ENCODE measurements at regions not wholly inside any gene's neighbourhood (a gene's known extent, or its start where the extent isn't known, plus 50 kb on each side); places are given as distances from the start of the nearest gene placed in this dataset.

DNA sequence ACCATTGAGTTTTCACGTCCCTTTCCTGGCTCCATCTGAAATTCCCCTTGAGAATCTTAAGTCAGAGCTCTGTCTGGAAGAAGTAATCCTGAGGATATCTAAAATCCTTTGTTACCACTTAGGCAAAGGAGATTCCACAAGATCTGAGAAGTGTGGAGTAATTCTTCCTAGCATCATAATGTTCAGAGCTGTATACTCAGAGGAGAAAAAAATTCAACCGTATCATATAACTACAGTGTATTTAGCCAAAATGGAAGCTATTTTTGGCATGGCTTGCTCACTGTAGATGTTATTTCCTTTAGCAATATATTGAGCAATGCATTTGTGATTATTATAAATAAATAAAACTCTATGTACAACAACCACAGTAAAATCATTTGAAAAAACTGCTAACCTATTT, 1858.4 kb downstream of the EFNA5 start:
- no peak for DNase-seq (ENCODE audit: low spot score)

DNA sequence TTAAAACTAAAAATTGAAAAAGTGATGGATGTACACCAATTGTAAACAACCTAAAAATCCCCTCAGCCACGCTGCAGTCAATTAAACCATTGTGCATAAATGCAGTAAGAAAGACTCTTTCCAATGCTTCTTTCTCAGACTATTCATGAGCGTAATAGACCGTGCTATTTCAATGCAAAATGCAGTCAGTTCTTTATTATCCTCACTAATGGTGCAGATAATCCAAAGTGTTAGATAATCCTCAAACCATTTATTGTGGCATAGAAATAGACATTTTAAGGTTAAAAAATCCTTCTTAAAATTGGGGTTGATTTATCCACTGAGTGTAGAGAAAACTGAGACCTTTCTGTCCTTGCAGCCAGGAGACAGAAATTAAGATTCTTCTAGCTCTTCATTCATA, 1862.8 kb downstream of the EFNA5 start:
- DNase-seq (ENCODE audit: low spot score) = no peak

DNA sequence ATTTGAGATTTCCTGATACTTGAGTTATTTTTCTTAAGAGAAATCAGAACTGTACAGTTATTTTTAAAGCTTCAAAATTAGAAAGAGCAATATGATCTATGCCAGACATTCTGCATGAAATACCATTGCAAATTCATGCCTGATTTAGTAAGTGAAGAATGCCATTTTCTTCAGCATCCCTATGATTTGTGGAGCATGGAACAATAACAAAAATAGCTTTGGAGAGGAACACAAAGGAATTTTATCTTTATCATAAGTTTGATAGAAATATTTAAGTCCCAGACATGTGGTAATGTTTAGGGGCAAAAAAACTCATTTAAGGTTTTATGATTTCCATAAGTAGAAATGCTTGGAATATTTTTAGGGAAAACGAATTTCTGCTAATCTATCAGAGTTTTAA, 1863.4 kb downstream of the EFNA5 start:
- DNase-seq (ENCODE audit: low spot score) = no peak

DNA sequence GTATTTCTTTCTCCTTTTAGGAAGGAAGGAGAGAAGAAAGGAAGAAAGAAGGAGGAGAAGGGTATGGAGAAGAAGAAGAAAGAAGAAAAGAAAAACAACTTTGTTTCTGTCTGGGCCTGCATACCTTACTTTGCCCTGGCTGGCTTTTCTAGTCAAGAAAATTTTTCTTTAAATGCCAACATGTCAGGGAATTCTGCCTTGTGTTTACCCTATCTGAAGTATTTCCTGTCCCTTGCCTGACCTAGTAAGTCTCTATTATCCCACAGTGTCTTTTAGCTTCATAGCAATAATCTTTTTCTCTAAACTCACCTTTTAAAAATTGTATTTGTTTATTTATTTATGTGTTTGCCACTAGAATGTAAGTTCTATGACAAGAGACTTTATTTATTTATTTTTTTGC, 1864.1 kb downstream of the EFNA5 start:
- DNase-seq (ENCODE audit: low spot score) = no peak

DNA sequence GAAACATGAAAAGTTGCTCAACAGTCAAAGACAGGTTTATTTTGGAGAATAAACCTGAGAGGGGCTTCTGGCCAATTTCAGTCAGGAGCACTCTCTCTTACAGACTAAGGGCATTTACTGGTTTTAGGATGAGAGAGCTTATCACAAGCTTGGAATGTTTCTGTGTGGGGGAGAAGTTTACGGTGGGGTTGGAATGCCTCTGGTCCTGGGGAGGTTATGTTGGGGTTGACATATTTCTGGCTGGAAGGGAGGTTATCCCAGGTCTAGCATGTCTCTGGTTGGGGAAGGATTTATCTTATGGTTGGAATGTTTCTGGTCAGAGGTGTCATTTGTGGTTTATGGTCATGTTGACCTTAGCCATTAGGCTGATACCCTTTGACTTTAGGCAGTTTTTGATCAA, 1867.3 kb downstream of the EFNA5 start:
- no peak for DNase-seq (ENCODE audit: low spot score)

DNA sequence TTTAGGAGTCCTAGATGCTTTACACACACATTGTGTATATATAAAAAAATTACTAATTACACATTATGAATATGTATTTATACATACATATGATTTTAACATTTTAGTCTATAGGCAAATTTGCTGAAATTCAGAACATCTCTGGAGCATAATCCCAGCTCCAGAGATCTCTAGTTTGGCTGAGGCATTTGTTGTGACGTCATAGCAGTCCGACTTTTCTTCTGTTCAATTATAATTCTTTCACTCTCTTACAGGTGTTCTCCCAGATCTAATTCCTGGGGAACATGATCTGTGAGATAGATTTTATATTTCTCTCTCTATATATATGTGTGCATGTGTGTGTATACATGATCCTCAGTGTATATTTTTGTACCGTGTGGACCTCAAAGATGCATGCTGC, 1876.2 kb downstream of the EFNA5 start:
- no peak for DNase-seq (ENCODE audit: low spot score)

DNA sequence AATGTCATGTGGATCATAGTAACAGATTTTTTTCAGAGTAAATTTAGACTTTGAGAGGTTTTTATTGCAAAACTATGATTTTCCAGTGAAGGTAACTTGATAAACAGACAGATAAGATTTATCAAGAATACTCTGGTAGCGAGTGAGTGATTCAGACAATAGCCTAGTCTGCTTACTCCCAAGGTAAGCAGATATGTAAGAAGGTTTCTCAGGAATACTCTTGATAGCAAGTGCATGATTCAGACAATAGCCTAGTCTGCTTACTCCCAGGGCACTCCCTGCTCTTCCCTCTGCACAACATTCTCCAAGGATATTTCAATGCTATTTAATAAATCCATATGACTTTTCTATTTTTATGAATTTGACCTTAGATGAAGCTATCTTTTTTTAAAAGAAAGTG, 1881.5 kb downstream of the EFNA5 start:
- DNase-seq (ENCODE audit: low spot score) = no peak

DNA sequence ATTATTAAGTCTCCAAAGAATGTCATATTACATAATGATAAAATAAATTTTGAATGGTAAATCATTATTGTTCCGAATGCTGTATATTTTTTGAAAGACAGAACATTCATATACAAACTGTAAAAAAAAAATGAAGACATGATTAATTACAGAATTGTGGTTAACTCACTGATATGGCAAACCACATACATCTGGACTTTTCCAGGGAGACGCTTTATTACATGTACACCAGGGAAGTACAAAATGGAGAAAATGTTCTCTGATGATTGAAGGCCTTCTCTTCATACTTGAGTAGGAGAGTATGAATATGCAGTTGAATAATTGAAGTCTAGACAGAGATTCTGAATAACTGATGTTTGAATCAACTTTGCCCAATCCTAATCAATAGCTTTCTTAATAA, 1886.9 kb downstream of the EFNA5 start:
- DNase-seq (ENCODE audit: low spot score) = no peak

DNA sequence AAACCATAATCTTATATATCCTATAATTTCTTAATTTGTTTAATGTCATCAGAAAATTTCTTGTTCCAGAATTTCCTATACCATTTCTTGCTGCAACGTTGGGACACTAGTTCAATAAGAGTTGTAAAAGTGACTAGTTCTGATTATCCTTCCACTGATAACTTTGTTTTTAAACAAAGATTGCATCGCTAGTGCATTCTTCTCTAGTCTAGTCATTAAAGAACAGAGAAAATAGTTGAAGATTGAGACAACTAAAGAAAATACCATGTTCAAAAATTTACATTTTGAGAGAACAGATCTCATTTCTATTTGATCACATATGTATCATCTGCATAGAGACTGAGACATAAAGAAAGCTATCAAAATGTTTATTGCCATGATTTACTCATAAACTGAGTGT, 1888.2 kb downstream of the EFNA5 start:
- DNase-seq (ENCODE audit: low spot score) = no peak

DNA sequence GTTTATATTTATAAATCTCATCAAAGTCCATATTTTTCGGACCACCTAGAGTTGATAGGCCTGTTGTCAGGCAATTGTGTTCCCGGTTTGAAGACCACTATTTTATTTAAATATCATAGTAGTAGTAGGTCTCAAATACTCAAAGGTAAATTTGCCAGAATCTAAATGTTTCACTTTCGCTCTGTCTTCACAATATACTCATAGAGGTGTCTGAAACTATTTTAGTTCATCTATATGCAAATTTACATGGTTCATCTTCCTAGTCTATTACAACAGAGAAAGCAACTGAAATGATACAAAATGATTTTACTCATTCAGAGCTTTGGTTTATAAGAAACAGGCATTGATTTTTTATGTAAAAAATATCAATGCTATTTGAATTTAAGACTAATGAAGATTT, 1897.5 kb downstream of the EFNA5 start:
- DNase-seq (ENCODE audit: low spot score) = no peak

DNA sequence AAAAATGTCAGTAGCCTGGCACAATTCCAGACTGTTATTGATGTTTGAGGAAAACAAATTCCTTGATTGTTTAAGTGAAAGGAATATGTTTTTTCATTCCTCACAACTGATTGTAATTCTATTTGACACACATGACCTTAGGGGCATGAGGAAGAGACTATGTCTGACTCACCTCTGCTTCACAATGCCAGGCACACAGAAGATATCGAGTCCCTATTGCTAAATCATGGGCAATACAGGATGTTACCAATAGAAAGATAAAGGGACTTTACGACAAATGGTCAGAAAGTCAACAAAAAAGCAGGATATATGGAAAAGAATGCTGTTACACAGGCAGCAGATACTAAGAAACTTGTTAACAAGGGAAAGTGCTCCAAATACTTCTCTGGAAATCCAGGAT, 1903.5 kb downstream of the EFNA5 start:
- no peak for DNase-seq (ENCODE audit: low spot score)

DNA sequence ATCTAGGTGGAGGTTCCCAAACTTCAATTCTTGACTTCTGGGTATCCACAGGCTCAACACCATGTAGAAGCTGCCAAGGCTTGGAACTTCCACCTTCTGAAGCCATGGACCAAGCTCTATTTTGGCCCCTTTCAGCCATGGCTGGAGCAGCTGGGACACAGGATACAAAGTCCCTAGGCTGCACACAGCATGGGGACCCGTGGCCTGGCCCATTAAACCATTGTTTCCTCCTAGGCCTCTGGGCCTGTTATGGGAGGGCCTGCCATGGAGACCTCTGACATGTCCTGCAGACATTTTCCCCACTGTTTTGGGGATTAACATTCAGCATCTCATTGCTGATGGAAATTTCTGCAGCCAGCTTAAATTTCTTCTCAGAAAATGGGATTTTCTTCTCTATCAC, 1908.0 kb downstream of the EFNA5 start:
- no peak for DNase-seq (ENCODE audit: low spot score)

DNA sequence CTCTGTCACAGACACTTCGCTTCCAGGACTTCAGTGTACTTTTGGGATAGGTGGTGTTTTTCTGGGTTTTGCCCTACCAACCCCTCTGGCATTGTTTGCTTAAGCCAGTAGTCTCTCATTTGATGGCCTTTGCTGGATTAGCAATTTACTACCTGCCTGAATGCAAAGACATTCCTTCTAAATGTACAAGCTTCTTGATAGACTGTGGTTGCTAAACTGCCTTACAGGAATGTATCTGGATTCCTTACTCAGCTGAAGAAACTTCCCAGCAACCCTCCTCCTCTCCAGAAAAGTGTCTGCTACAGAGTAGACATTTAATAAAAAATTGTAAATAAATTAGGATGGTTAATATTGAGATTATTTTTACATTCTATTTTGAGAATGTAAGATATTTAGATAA, 1916.7 kb downstream of the EFNA5 start:
- no peak for DNase-seq (ENCODE audit: low spot score)

DNA sequence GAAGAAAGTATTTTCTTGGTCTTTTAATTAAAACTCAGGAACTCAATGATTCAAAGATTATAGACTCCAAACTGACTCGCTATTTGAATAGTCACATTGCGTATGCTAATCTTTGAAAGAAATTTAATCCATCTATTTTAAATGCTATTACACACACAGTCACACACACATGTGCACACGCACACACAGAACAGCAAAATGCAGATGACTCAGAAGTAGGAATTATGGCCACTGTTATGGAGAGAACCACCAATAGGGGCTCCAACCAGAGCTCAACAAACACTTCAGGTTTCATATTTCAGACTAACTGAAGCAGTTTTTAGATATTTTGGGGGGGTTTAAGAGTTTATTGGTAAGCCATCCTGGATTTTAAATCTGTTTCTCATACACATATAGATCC, 1917.9 kb downstream of the EFNA5 start:
- DNase-seq (ENCODE audit: low spot score) = no peak

DNA sequence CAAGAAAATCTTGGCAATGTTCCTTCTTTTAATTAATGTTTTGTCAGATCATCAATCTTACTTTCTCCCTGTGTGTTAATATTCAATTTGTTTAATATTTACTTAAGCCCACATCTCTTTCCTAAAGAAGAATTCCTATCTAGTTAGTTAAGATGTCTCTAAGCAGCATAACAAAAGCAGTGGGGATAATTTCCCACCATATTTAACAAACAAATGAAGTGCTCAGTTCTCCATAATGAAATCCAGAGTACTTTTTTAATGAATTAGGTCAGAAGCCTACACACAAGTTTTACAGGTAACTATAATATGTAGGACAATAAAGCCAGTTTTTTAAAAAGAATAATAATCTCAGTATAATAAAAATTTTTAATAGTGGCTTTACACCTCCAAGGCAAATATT, 1918.8 kb downstream of the EFNA5 start:
- no peak for DNase-seq (ENCODE audit: low spot score)

DNA sequence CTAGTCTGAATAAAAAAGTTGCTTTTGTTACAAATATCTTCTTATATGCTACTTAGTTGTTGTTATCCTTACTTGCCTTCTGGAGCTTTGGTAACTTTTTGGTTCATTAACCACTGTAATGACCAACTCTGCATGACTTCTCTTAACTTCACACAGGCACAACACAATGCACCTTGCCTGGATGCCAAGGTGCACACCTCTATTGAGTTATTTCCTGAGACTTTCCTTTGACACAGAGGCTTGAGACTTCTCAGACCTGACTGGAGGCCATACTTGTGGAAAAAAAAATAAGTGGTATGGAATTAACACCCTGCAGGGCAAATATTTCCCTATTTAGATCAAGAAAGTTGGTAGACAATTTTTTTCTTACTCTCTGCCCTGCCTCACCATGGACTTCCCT, 1925.6 kb downstream of the EFNA5 start:
- DNase-seq (ENCODE audit: low spot score) = no peak

DNA sequence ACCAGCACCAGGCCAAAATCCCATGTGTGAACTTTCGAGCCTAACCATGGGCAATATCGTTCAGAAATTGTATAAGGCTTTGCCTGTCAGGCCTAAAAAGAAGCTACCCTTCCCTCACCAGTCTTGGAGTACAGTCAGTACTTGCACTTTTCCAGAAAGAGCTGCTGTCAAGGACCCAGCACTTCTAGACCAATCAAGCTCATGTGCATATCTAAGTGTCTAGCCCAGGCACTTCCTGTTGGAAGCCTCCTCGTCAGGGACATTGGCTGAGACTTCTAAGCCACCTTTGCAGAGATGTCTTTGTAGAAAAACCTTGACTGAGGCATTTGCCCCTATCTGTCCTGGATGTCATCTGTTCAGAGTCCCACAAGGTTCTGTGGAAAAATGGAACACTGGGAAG, 1930.5 kb downstream of the EFNA5 start:
- no peak for DNase-seq (ENCODE audit: low spot score)

DNA sequence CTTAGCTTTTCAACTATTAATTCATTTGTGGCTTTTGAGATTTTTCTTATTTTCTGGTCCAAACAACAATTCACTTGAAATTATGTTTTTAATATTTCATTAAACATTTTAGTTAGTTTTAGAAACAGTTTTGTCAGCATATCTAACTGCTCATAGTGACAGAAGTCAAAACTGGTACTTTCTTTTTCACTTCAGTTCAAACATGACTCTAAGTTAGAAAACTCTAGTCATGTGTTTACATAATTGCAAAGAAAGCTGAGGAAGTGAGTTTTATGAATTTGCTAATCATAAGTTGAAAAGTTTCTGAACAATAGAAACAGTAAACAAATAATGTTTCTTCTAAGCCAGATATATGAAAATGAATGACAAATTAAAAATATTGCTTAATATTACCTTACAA, 1931.0 kb downstream of the EFNA5 start:
- no peak for DNase-seq (ENCODE audit: low spot score)

DNA sequence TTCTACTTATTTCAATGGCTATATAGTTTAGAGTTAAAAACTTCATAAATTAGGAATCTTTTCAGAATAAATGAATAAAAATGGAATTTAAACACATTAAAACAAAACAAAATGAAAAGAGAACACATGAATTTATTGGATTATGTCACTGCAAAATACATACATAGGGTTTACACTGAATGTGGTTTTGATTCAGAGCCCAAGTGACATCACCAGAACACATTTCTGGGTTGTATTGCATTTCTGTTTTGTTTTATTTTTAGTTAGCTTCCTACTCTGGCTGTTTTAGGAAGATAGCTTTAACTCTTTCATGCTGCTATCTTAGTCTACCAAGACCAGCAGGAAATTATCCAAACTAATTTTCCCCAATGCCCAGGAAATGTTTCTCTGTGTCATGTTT, 1935.0 kb downstream of the EFNA5 start:
- DNase-seq (ENCODE audit: low spot score) = no peak

DNA sequence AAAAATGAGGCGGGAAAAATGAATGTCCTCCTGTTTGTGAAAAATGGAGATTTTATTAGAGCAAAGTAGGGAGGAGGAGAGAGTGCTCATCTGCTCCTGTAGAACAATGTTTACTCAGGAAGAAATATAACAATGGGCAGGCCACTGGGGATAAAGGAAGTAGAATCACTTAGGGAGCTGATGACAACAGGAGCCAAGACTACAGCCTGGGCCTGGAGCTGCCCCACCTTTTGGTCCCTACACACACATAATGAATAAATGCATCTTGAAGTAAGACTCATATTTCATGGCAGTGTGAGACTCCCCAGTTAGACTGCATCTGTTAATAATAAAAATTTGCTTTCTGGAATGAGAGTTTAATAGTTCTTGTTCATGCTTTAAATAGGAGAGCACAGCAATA, 1939.8 kb downstream of the EFNA5 start:
- DNase-seq (ENCODE audit: low spot score) = no peak

DNA sequence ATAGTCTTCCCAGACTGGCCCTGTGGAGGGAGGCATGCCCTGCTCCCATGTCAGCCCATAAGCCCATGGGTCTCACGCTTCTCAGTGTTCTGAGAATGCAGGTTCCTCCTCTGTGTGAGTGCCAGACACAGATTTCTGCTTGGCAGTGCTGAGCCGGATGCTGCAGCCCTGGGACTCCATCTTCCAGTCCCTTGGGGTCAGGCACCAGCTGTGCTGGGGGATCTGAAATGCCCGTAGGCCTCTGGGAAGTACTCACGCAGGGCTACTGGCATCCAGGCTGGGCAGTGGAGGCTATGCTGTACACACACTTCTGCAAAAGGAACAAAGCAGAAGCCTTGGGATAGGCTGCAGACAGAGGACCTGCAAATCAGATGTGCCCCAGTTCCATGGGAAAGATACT, 1944.6 kb downstream of the EFNA5 start:
- DNase-seq (ENCODE audit: low spot score) = no peak

DNA sequence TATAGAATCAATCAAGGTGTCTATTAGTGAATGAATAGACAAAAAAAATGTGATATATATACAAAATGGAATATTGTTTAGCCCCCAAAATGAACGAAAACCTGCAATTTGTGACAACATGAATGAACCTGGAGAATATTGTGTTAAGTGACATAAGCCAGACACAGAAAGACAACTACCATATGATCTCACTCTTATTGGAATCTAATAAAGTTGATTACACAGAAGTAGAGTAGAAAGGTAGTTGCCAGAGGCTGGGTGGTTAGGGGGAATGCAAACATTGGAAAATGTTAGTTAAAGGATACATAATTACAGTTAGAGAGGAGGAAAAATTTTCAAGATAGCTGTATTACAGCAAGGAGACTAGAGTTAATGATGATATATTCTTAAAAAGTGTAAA, 1962.3 kb downstream of the EFNA5 start:
- DNase-seq (ENCODE audit: low spot score) = no peak

DNA sequence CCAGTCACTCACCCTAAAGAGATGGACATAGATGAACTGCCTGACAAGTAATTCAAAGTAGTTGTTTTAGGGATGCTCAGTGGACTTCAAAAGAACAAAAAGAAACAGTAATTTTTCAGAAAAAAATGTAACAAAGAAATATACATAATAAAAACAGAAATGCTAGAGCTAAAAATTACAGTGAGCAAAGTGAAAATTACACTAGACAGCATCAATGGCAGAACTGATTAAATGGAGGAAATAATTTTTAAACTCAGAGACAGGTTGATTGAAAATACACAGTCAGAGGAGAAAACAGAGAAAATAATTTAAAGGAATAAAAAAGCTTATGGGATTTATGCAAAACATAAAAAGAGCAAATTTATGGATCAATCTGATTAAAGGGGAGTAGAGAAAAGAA, 1968.4 kb downstream of the EFNA5 start:
- DNase-seq (ENCODE audit: low spot score) = no peak

DNA sequence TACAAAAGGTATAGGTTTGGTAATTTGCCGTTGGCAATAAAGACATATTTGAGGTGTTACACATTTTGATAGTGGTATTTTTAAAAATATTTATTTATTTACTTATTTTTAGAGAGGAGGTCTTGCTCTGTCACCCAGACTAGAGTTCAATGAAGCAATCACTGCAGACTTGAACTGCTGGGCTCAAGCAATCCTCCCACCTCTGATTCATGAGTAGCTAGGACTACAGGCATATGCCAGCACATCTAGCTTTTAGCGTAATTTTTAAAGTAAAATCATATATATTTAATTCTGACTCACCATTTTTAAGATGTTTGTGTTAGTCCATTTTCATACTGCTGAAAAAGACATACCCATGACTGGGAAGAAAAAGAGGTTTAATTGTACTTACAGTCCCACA, 1974.3 kb downstream of the EFNA5 start:
- DNase-seq (ENCODE audit: low spot score) = no peak

DNA sequence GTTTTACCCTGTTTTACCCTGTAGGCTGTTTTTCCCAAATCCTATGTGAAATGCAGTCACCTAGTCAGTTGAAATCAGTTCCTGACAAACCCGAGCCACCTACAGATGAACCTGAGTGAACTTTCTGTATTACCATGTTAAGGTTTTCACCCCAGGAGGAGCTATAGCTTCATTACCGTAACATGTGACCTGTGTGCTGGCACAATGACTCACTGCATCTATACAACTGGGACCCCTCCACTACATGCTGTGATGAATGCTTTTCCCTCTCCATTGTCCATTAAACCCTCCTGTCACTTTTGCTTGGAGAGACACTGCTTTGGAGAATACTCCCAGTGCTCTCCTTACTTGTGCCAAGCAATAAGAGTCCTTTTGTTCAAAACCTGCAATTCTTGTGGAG, 1974.8 kb downstream of the EFNA5 start:
- DNase-seq (ENCODE audit: low spot score) = no peak

DNA sequence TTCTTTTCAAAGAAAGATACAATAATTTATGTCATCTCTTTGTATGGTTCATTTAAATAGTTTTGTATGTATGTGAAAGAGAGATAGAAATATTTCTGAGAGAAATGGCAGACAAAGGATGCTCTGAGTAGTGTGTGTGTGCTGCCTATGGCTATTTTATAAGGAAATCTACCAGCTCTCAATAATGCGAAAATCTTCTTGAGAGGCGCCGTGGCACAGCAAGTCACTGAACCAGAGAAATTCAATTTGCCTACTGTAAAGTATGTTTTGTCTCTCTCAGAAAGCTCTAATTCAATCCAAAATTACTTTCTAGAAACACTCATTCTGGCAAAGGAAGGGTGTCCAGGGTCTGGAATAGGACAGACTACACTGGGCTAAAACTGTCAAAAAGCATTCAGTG, 1981.1 kb downstream of the EFNA5 start:
- DNase-seq (ENCODE audit: low spot score) = no peak

Data from kidney capillary endothelial cell (primary cell).